ENCODE measurements at regions not wholly inside any gene's neighbourhood (a gene's known extent, or its start where the extent isn't known, plus 50 kb on each side); places are given as distances from the start of the nearest gene placed in this dataset.

DNA sequence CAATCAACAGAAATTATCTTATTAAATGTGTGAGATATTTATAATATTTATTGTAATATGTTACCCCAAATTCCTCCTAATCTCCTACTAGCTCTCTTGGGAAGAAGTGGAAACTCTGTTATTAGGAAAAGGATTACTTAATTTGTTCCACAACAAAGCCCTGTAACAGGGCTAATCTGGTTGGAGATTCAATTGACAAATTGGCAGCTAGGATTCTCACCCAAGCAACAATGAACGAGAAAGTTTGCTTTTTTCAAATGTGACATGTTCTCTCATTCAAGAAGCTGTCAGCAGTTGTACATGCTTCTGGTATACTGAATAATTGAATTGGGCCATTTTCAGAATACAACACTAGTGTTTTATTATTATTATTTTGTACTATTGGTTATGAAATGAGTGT, 367.9 kb upstream of the ADGRL4 start:
- TF ChIP-seq NR2F2 (IDR thresholded peaks at IDR 0.05): no peak
- no peak for TF ChIP-seq CTCF (IDR thresholded peaks at IDR 0.05; ENCODE audit: low read depth, low read length, missing input control)
- TF ChIP-seq TAF1 (conservative IDR thresholded peaks at IDR 0.05): no peak
- TF ChIP-seq, protein P1, sequence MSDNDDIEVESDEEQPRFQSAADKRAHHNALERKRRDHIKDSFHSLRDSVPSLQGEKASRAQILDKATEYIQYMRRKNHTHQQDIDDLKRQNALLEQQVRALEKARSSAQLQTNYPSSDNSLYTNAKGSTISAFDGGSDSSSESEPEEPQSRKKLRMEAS (IDR thresholded peaks at IDR 0.05): no peak
- TF ChIP-seq HNF4G (IDR thresholded peaks at IDR 0.05): no peak

All from liver (tissue), 3 donors.